Thoracic aorta (tissue), 2 donors: ENCODE measurements at regions not wholly inside any gene's neighbourhood (a gene's known extent, or its start where the extent isn't known, plus 50 kb on each side); places are given as distances from the start of the nearest gene placed in this dataset.

Experiments used
- ATAC-seq: fragments of 150-250 bp; one replicate; pipeline ENCODE4 v1.8.0; 2017; ENCODE audit warnings: low read depth; ENCODE audit not compliant: insufficient number of reproducible peaks, low FRiP score
- DNase-seq: peaks from one replicate; pipeline ENCODE4 v3.0.0-alpha.2; 2020; ENCODE audit warnings: low spot score
- H3K27ac ChIP-seq, 2 donors: fragments of 200-600 bp; sonication (generic); 1 replicate in 1 of 2; 2 replicates in 1 of 2; pipeline ENCODE4 v1.5.1; 2016; ENCODE audit warnings: mild to moderate bottlenecking in 2 of 2, moderate library complexity in 2 of 2
- H3K27me3 ChIP-seq: fragments of 200-600 bp; sonication (generic); replicated peaks from 2 replicates; pipeline ENCODE4 v1.6.0; 2016; ENCODE audit warnings: mild to moderate bottlenecking; ENCODE audit not compliant: insufficient read depth
- H3K36me3 ChIP-seq: fragments of 200-600 bp; sonication (generic); one replicate; pipeline ENCODE4 v1.5.1; 2016
- H3K4me1 ChIP-seq, 2 donors: fragments of 200-600 bp; sonication (generic); 1 replicate in 1 of 2; 2 replicates in 1 of 2; pipeline versions ENCODE4 v1.5.1 to v1.6.0; 2016; ENCODE audit warnings: low read depth in 2 of 2, mild to moderate bottlenecking in 1 of 2; ENCODE audit not compliant: control insufficient read depth in 1 of 2
- H3K4me3 ChIP-seq: fragments of 200-600 bp; sonication (generic); 2 replicates; pipeline ENCODE4 v1.5.1; 2016; ENCODE audit warnings: mild to moderate bottlenecking
- H3K9me3 ChIP-seq: fragments of 200-600 bp; sonication (generic); 2 replicates; pipeline ENCODE4 v1.5.1; 2016
- CTCF ChIP-seq: fragments of 200-600 bp; sonication (generic); IDR thresholded peaks from one replicate; pipeline ENCODE4 v1.5.1; 2019; ENCODE audit warnings: antibody characterized with exemption

GRCh38 chr4:125992891-125993290 is 678.1 kb downstream of the FAT4 start:
- ATAC-seq (no peak), DNase-seq (no peak)
- Histone ChIP-seq H3K27ac (no peak overlapping the region), H3K36me3 (no peaks in the 10 kb centered on the region), H3K4me3 (no peak overlapping the region), H3K27me3 (no peaks in the 10 kb centered on the region), H3K4me1 (peaks cover 0 to 20% of the 10 kb centered on the region in 2 donors), H3K9me3 (no peaks in the 10 kb centered on the region)
- TF ChIP-seq CTCF: no peak

GRCh38 chr4:125994024-125994423 is 679.3 kb downstream of the FAT4 start:
- ATAC-seq (no peak), DNase-seq (no peak)
- no peak for TF ChIP-seq CTCF
- Histone ChIP-seq H3K4me3 (peak overlapping the region; percentile 61), H3K36me3 (no peaks in the 10 kb centered on the region), H3K4me1 (peaks cover 0 to 20% of the 10 kb centered on the region in 2 donors), H3K27ac (peak overlapping the region in 1 of 2 donors; percentile 29), H3K9me3 (no peaks in the 10 kb centered on the region), H3K27me3 (no peaks in the 10 kb centered on the region)

- Histone ChIP-seq H3K9me3 (no peaks in the 10 kb centered on the region), H3K4me1 (peaks cover under 1 to 17% of the 10 kb centered on the region in 2 donors), H3K27ac (peak overlapping the region in 1 of 2 donors; percentile 29), H3K4me3 (peak overlapping the region; percentile 61), H3K27me3 (no peaks in the 10 kb centered on the region), H3K36me3 (no peaks in the 10 kb centered on the region)
- DNase-seq (no peak), ATAC-seq (no peak)
- no peak for TF ChIP-seq CTCF
These were observed 679.7 kb downstream of the FAT4 start for GRCh38 chr4:125994430-125994829.

GRCh38 chr4:126004941-126005340 is 690.2 kb downstream of the FAT4 start:
- Histone ChIP-seq H3K4me1 (peaks cover 0 to 1% of the 10 kb centered on the region in 2 donors), H3K27me3 (no peaks in the 10 kb centered on the region), H3K4me3 (no peak overlapping the region), H3K9me3 (no peaks in the 10 kb centered on the region), H3K36me3 (no peaks in the 10 kb centered on the region), H3K27ac (no peak overlapping the region)
- ATAC-seq: no peak
- no peak for DNase-seq
- no peak for TF ChIP-seq CTCF

- Histone ChIP-seq H3K4me3 (no peak overlapping the region), H3K27ac (no peak overlapping the region), H3K4me1 (no peaks in the 10 kb centered on the region), H3K9me3 (no peaks in the 10 kb centered on the region), H3K36me3 (no peaks in the 10 kb centered on the region), H3K27me3 (no peaks in the 10 kb centered on the region)
- no peak for TF ChIP-seq CTCF
- DNase-seq (no peak), ATAC-seq (no peak)
These were observed 692.4 kb downstream of the FAT4 start for GRCh38 chr4:126007142-126007541.
